ENCODE measurements at regions not wholly inside any gene's neighbourhood (a gene's known extent, or its start where the extent isn't known, plus 50 kb on each side); places are given as distances from the start of the nearest gene placed in this dataset.

- ATAC-seq = no peak
- H3K4me1 ChIP-seq (ENCODE audit: insufficient read depth, low read length) = no peaks in the 10 kb centered on the region
- no peaks in the 10 kb centered on the region for H3K79me2 ChIP-seq (ENCODE audit: insufficient read depth, low read length)
- H3K4me2 ChIP-seq (ENCODE audit: low read depth, low read length) = no peak overlapping the region
- 0 out of 2 replicates have a peak, but pooled peaks cover 6% of the 10 kb centered on the region for H3K9me3 ChIP-seq (ENCODE audit: low read length)
- no peaks in the 10 kb centered on the region for H4K20me1 ChIP-seq (ENCODE audit: insufficient read depth, low read length)
- DNase-seq (ENCODE audit: low spot score) = no peak
- no peak overlapping the region for H3K4me3 ChIP-seq (replicated peaks in 1 of 3; ENCODE audit: insufficient read depth in 1 of 3, low read depth in 2 of 3, low read length in 3 of 3)
- H3K9ac ChIP-seq (ENCODE audit: insufficient read depth, low read depth, low read length) = no peak overlapping the region
- intact Hi-C loops (cut with micrococcal nuclease; ENCODE audit: unreplicated experiment) (no loop called here), in situ Hi-C loops (cut with HindIII; ENCODE audit: extremely low pct_ligation_motif_present, low pct_unique_long_range_greater_than_20kb) (no loop called here)
- BruUV-seq (replicated peaks) = no TSS peak
- H3K27me3 ChIP-seq (ENCODE audit: control insufficient read depth in 1 of 2, insufficient read depth in 2 of 2, low read length in 2 of 2) = peaks cover 1 to 13% of the 10 kb centered on the region in 2 experiments; a peak in 2 of 5 replicates
- TF ChIP-seq DBP (CRISPR knock-in tag; IDR thresholded peaks at IDR 0.05; ENCODE audit: not compliant biosample characterization) = no peak
- no peak for TF ChIP-seq PHF8 (CRISPR knock-in tag; IDR thresholded peaks at IDR 0.05)
- TF ChIP-seq FOXA1 (IDR thresholded peaks at IDR 0.05) = no peak
- TF ChIP-seq FOXA1 (CRISPR knock-in tag; IDR thresholded peaks at IDR 0.05) = no peak
- no peak for TF ChIP-seq RBAK (CRISPR knock-in tag; IDR thresholded peaks at IDR 0.05)
- no peak for TF ChIP-seq ZNF660 (CRISPR knock-in tag; IDR thresholded peaks at IDR 0.05; ENCODE audit: borderline replicate concordance, low read depth)
- no peak for TF ChIP-seq MATR3 (CRISPR knock-in tag; IDR thresholded peaks at IDR 0.05)
- TF ChIP-seq GZF1 (CRISPR knock-in tag; IDR thresholded peaks at IDR 0.05) = no peak
- ChIA-PET CTCF (ENCODE audit: low intra/inter-chr PET ratio, low total read pairs) (no interaction called here), POLR2A (no interaction called here)
- H2AFZ ChIP-seq (ENCODE audit: low read length) = no peak overlapping the region
- no peak for FAIRE-seq
- WGBS (ENCODE audit: low lambda C conversion rate) = 39% methylated on average over 17 of the region's 18 CpGs
- H3K27ac ChIP-seq (ENCODE audit: extremely low read length, insufficient read depth, low read length) = no peak overlapping the region
- H3K36me3 ChIP-seq (replicated peaks in 1 of 2; ENCODE audit: control insufficient read depth in 1 of 2, insufficient read depth in 2 of 2, low read length in 2 of 2) = no peaks in the 10 kb centered on the region
Observed at GRCh38 chr2:5985536-5986385, 293.6 kb downstream of the SOX11 start.

Data from HepG2 (cell line).